K562 (cell line): ENCODE measurements at regions not wholly inside any gene's neighbourhood (a gene's known extent, or its start where the extent isn't known, plus 50 kb on each side); places are given as distances from the start of the nearest gene placed in this dataset.

Experiments used
- ARHGAP35 ChIP-seq: fragments of 450-650 bp; IDR thresholded peaks from 2 replicates; pipeline ENCODE4 v1.6.1; 2018; ENCODE audit not compliant: partially characterized antibody
- ATF7 ChIP-seq: fragments of 450-650 bp; IDR thresholded peaks from 2 replicates; pipeline ENCODE4 v1.7.1; 2014; ENCODE audit warnings: mild to moderate bottlenecking, moderate library complexity
- BCOR ChIP-seq: fragments of 450-650 bp; IDR thresholded peaks from 2 replicates; pipeline ENCODE4 v1.6.1; 2016
- CBX1 ChIP-seq: sonication (generic); IDR thresholded peaks from 2 replicates; pipeline ENCODE4 v1.6.1; 2016; ENCODE audit warnings: antibody characterized with exemption, low read depth, mild to moderate bottlenecking
- CGGBP1 ChIP-seq: fragments of 250-450 bp; sonication (Bioruptor Pico); IDR thresholded peaks from 2 replicates; pipeline ENCODE4 v1.9.0; 2021; ENCODE audit warnings: mild to moderate bottlenecking
- DEAF1 ChIP-seq: fragments of 450-650 bp; formaldehyde crosslinking; IDR thresholded peaks from 2 replicates; pipeline ENCODE4 v1.4.0; 2020; ENCODE audit warnings: mild to moderate bottlenecking, moderate library complexity
- E2F4 ChIP-seq: sonication (generic); formaldehyde crosslinking; IDR thresholded peaks from 2 replicates; pipeline ENCODE4 v1.8.0; 2022; ENCODE audit warnings: mild to moderate bottlenecking, low read depth, missing genetic modification reagents
- HNRNPL ChIP-seq: fragments of 200-400 bp; formaldehyde crosslinking; IDR thresholded peaks from 2 replicates; pipeline ENCODE4 v1.6.1; 2017; ENCODE audit warnings: low read depth, mild to moderate bottlenecking, low read length
- IRF9 ChIP-seq: fragments of 450-650 bp; IDR thresholded peaks from 2 replicates; pipeline ENCODE4 v1.6.1; 2016; ENCODE audit warnings: missing biosample characterization, missing genetic modification characterization
- KAT7 ChIP-seq: sonication (generic); formaldehyde crosslinking; IDR thresholded peaks from 2 replicates; pipeline ENCODE4 v1.8.0; 2022; ENCODE audit warnings: missing genetic modification reagents, mild to moderate bottlenecking, borderline replicate concordance
- MIER1 ChIP-seq: fragments of 450-650 bp; IDR thresholded peaks from 2 replicates; pipeline ENCODE4 v1.6.1; 2016; ENCODE audit warnings: antibody characterized with exemption, mild to moderate bottlenecking, low read depth
- MXI1 ChIP-seq: IDR thresholded peaks from 2 replicates; pipeline ENCODE4 v1.6.1; 2011; ENCODE audit warnings: low read depth, mild to moderate bottlenecking, improper control_type of control experiment, low read length
- NRF1 ChIP-seq, 2 experiments: fragments of 450-650 bp; IDR thresholded peaks in 1 of 2; conservative IDR thresholded peaks in 1 of 2; 2 replicates each; pipeline ENCODE4 v1.6.1; 2014; ENCODE audit warnings: mild to moderate bottlenecking in 2 of 2
- PRMT5 ChIP-seq: sonication (generic); formaldehyde crosslinking; IDR thresholded peaks from 2 replicates; pipeline ENCODE4 v1.5.0; 2020; ENCODE audit warnings: missing genetic modification reagents
- RAD51 ChIP-seq: fragments of 450-650 bp; IDR thresholded peaks from 2 replicates; pipeline ENCODE4 v1.7.1; 2016; ENCODE audit warnings: low read depth, mild to moderate bottlenecking, borderline replicate concordance
- RBBP5 ChIP-seq: fragments of 200-600 bp; sonication (generic); IDR thresholded peaks from 2 replicates; pipeline ENCODE4 v1.6.1; 2012; ENCODE audit warnings: borderline replicate concordance, mild to moderate bottlenecking, low read length, control low read depth, inconsistent platforms; ENCODE audit not compliant: insufficient read depth, poor library complexity, severe bottlenecking
- SNRNP70 ChIP-seq: fragments of 200-400 bp; formaldehyde crosslinking; optimal IDR thresholded peaks from 2 replicates; pipeline ENCODE3; 2017; ENCODE audit warnings: low read depth, low read length
- SPI1 ChIP-seq: IDR thresholded peaks from 2 replicates; pipeline ENCODE4 v1.6.1; 2011; ENCODE audit warnings: low read depth, low read length, control low read depth, borderline replicate concordance
- TAF1 ChIP-seq: IDR thresholded peaks from 2 replicates; pipeline ENCODE4 v1.6.1; 2011; ENCODE audit warnings: mild to moderate bottlenecking, low read length, moderate library complexity; ENCODE audit not compliant: insufficient read depth, control insufficient read depth, severe bottlenecking; ENCODE audit errors: extremely low read depth
- TAF9B ChIP-seq: fragments of 450-650 bp; IDR thresholded peaks from 2 replicates; pipeline ENCODE4 v1.6.1; 2018; ENCODE audit warnings: mild to moderate bottlenecking; ENCODE audit not compliant: partially characterized antibody
- TCF7L2 ChIP-seq: fragments of 150-350 bp; IDR thresholded peaks from 2 replicates; pipeline ENCODE4 v1.6.1; 2016; ENCODE audit warnings: low read depth, mild to moderate bottlenecking, low read length, moderate library complexity
- TRIM24 ChIP-seq, 2 experiments: fragments of 450-650 bp; IDR thresholded peaks; 2 replicates each; pipeline ENCODE4 v1.6.1; 2016
- U2AF2 ChIP-seq: fragments of 200-400 bp; formaldehyde crosslinking; optimal IDR thresholded peaks from 2 replicates; pipeline ENCODE3; 2017; ENCODE audit warnings: low read depth, mild to moderate bottlenecking, low read length
- ZBTB8A ChIP-seq: fragments of 450-650 bp; IDR thresholded peaks from 2 replicates; pipeline ENCODE4 v1.6.1; 2018; ENCODE audit warnings: mild to moderate bottlenecking, moderate library complexity; ENCODE audit not compliant: partially characterized antibody
- ZKSCAN1 ChIP-seq: fragments of 150-350 bp; IDR thresholded peaks from 2 replicates; pipeline ENCODE4 v1.6.1; 2016; ENCODE audit warnings: low read depth, low read length
- ZSCAN32 ChIP-seq: fragments of 450-650 bp; formaldehyde crosslinking; IDR thresholded peaks from 2 replicates; pipeline ENCODE4 v1.4.0; 2020; ENCODE audit warnings: mild to moderate bottlenecking, moderate library complexity

GRCh38 chr16:79869304-79870015, 268.9 kb upstream of the MAF start (continued):
- TF ChIP-seq U2AF2: no peak
- TF ChIP-seq ZSCAN32 (CRISPR knock-in tag): 0 out of 2 replicates have a peak, but pooled peaks have one; percentile 11
- 0 out of 2 replicates have a peak, but pooled peaks have one; percentile 0 for TF ChIP-seq SPI1
- no peak for TF ChIP-seq KAT7
- TF ChIP-seq RAD51: peak; percentile 77
- TF ChIP-seq TCF7L2: 0 out of 2 replicates have a peak, but pooled peaks have one; percentile 39
- TF ChIP-seq IRF9: no peak; the same call in 1 of the 2 replicates
- no peak for TF ChIP-seq MIER1
- TF ChIP-seq DEAF1 (CRISPR knock-in tag): no peak
- no peak for TF ChIP-seq BCOR
- no peak for TF ChIP-seq E2F4 (CRISPR knock-in tag)
- TF ChIP-seq CGGBP1 (CRISPR knock-in tag): no peak
- TF ChIP-seq NRF1 (conservative IDR thresholded peaks at IDR 0.05 in 1 of 2, IDR thresholded peaks at IDR 0.05 in 1 of 2): 0 out of 4 replicates have a peak, but pooled peaks of 1 of the 2 experiments have one; percentile 32
- TF ChIP-seq RBBP5: no peak
- TF ChIP-seq CBX1: no peak
- 0 out of 2 replicates have a peak, but pooled peaks have one; percentile 39 for TF ChIP-seq ATF7
- no peak for TF ChIP-seq PRMT5
- peak; percentile 22 for TF ChIP-seq TAF9B
- no peak for TF ChIP-seq TAF1
- TF ChIP-seq ZKSCAN1: no peak; the same call in 1 of the 2 replicates
- TF ChIP-seq TRIM24 (IDR thresholded peaks at IDR 0.05): peak; percentile 96 to 97
- peak; percentile 34; the same call in 1 of the 2 replicates for TF ChIP-seq MXI1
- TF ChIP-seq ZBTB8A: no peak
- TF ChIP-seq ARHGAP35: no peak
- no peak for TF ChIP-seq SNRNP70
- no peak for TF ChIP-seq HNRNPL
